Femur (tissue), 1 donor: ENCODE measurements at regions not wholly inside any gene's neighbourhood (a gene's known extent, or its start where the extent isn't known, plus 50 kb on each side); places are given as distances from the start of the nearest gene placed in this dataset.
A peak's percentile ranks its signal among the peaks of the same experiment; 100 is the strongest.
"Not testable (repeated sequence)": the region's sequence is repeated elsewhere in the genome, so short reads cannot be mapped to it uniquely, and the experiment has no call there.

Experiments
- DNase-seq: peaks from one replicate; pipeline ENCODE4 v3.0.0-alpha.2; 2017

DNA sequence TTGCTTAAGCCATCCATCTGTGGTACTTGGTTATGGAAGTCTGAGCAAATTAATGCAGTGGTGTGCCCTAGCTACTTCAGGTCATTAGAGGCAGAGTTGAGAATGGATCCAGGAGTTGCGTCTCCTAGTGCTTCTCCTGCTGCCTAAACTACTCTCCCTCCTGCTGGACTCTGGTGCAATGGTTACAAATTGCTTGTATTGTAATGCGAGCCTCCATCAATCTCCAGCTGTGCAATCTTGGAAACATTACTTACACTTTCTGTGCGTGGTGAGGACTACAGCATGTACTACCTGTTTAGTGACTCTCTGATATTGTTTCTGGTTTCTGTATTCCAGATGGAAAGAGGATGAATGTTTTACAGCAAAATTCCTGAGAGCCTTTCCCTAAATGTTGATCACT lies 119.0 kb upstream of the CYRIA start:
- DNase-seq = no peak

DNA sequence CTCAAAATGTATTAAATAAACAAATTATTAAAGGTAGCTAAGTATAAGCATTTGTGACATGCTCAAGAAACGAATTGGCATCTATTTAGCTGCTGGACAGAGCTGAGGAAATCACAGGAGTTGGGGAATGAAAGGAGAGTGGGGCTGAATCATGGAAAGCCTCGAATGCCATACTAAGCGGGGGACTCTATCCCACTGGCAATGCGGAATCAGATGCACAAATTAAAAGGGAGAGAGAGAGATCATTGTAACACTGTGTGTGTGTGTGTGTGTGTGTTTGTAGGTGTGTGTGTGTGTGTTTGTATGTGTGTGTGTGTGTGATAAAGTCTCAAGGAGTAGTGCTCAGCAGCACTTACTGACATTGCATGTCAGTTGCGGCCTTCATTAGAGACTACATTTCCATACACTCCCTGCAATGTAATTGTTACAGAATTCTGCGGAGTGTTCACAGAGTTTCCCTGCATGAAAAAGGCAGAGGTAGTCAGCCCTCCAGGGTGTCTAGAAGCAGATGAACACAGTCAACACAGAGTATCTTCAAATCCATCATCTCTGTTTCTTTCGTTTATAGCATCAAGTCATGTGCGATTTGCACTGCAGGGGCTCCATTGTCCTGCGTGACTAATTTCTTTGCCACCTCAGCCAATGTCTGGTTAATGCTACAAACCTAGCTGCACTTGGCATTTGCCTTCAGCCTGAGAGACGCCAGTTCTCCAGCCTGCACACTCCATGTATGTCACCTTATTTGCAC lies 111.7 kb upstream of the CYRIA start:
- DNase-seq = no peak

DNA sequence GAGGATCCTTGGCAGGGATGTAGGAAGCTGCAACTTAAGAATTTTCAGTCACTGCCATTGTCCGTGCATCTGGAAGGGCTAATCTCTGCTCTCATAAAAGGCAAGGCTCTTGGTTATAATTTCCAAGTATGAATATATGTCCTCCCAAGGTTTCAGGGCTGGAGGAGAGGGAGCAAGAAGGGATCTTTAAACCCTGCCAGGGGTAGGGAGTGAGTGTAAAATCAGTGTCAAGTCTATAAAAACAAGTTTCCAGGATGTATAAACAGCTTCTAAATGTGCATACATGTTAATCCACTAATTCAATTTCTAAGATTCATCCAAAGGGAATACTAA lies 110.2 kb upstream of the CYRIA start:
- DNase-seq = no peak

DNA sequence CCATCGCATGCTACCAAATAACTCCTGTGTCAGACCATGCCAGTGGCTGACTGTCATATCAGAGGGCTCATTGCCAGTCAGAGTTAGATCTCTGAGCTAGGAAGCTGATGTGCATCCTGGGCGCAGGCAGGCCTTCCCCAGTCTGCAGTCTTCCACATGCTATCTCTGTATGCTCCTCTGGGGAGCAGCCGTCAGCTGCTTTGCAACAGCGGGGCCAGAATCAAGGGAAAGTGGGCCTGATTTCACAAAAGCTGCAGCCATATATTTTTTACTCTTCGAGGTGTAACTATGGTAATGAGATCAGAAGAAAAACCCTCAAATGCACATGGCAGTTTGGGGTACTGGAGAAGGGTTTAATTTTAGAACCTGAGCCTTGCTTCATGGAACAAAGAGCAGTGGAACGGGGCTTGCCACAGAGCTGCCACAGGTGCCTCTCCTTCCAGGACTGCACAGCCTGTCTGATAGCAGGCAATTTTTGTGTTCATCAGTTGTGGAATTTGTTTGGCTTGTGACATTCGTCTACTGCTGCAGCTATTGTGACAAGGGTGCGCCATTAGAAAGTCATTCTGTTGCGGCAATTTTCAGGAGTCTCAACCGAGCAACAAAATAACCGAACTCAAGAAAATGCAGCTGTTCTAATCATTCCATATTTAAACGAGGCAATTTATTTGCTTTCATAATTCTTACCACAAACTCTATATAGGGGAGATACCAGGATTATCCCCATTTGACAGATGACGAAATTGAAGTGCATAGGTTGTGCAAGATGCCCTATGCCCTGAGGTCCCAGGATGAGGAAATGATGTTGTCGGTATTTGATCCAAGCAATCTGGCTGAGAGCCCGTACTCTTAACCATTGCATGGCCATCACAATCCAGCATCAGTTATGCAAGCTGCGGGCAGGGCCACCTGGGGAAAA lies 109.6 kb upstream of the CYRIA start:
- no peak for DNase-seq

DNA sequence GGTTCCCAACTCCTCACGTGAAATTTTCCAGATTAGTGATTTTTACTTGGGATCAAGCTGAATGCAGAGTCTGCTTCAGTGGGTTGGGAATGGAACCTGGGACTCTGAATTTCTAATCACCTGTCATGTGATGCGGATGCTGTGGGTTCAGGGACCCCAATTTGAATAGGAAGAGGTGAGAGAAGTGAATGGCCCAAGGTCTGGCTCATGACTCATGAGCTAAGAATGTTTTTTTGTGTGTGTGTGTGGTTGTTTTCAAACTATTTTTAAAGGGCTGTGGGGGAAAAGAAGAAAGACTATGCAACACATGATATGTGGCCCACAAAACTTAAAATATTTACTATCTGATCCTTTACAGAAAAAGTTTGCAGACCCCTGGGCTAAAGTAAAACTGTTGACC lies 108.5 kb upstream of the CYRIA start:
- no peak for DNase-seq

DNA sequence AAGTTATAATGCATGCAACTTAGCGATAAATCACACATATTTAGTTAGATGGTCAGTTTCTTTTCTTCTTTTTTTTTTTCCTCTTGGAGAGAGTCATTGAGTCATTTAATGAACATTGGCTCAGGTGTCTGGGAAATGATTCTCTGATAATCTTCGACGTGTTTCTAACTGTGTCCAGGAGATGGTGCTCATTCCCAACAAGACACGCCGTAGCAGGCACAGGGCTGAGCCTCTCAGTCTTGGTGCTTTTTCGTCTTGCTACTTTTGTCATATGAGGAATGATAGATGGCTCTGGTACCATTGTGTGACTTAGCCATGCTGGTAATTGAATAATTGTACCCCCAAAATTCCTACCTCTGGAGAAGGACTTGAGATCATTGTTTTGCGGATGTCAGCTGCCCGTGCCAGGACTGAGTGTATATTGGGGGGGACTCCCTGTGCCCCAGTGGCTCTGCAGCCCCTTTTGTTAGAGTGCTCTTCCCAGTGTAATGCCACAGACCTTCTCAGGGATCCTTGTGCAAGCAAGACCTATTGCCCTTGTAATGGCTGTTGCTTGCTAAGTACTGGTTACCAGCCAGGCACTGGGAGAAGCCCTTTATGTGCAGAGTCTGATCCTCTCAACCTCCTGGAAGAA lies 107.6 kb upstream of the CYRIA start:
- DNase-seq = peak; percentile 60

DNA sequence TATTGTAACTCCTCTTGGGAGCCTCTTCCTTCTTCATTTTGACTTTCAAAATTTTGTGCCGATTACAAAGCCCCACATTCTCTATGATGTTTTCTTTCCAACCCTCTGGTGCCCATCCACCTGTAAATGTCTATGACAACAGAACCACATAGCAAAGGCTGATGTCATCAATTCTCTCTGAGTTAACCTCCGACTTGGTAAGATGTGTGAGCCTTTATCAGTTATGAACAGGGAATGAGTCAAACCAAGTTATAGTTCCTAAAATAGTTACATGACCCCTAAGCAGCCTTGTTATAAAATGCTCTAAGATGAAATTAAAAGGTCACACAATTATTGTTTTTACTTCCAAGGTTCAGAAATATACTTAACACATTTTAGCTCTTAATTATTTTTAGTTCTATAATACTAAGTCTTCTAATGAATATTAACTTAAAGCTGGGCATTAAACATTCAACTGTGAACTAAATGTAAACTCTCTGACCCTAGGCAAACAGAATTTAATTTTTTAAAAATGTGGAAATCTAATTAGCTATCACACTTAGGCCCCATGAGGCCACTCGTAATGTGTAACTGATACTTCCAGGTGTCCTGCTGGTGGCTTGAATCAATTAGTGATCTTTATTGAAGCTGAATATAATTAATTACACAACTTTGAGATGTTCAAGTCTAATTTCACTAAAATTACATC lies 102.3 kb upstream of the CYRIA start:
- DNase-seq = no peak

DNA sequence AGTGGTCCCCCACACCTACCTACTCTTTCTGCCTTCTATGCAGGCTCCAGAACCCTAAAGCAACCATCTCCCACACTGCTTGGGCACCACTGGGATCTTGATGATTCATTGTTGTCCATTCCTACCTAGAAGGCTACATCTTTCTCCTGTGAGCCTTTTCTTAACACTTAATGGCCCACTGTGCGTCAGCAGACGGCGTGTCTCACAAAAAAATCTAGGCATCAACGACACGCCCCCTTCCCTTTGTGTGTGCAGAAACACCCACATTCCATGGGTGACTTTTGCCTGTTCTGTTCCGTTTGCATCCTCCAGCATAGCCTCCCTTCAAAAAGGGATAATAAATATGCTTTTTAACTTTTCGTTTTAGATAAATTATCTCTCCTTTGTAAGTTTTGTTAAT lies 99.7 kb upstream of the CYRIA start:
- DNase-seq = no peak

DNA sequence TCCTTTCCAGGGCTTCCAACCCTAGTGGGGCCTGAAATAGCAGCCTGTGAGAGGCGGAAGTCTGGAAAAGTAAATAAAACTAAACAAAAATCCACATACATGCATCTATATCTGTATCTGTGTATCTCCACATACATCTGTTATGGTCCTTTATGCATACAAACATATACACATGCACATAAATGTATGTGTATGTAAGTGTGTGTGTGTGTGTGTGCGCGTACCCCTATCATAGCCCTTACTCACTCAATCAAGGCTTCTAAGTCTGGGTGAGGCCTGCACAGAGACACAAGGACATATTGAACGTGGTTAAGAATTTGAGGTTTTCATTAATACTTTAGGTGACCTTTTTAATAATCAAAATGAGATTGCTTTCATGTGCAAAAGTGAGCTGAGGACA lies 98.9 kb upstream of the CYRIA start:
- DNase-seq = no peak

DNA sequence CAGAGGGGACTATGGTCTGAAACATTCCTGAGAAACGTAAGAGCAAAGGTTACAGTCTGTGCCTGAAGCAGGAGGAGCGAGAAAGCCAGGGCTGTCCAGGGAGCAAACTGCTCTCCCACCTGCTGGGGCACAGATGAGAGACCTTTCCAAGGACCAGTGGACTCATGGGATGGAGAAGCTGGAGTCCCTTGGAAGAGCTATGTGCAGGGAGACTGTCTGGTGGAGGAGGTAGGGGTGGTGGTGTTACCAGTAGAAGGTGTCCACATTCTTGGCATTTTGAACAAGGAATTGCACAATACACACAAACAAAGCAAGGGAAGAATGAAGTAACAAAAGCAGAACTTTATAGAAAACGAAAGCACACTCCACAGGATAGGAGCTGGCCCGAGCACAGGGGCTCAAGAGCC lies 97.9 kb upstream of the CYRIA start:
- DNase-seq = no peak

DNA sequence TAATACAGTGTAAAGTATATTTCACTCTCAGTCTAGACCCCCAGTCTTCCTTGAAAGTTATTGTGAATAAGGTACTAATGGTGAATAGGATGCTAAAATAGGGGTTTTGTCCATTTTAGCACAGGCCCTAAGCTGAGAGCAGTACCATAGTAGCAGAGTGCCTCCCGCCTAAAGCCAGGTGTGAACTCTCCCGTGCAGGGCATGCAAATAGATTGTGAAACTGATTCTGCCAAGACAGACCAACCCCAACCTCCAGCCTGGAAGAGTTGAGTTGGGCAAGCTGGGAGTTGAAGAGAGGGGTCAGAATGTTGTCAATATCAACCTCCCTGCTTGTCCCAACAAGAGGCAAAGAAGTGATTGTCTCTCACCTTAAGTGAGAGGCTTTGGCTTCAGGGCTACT lies 97.4 kb upstream of the CYRIA start:
- DNase-seq = no peak

DNA sequence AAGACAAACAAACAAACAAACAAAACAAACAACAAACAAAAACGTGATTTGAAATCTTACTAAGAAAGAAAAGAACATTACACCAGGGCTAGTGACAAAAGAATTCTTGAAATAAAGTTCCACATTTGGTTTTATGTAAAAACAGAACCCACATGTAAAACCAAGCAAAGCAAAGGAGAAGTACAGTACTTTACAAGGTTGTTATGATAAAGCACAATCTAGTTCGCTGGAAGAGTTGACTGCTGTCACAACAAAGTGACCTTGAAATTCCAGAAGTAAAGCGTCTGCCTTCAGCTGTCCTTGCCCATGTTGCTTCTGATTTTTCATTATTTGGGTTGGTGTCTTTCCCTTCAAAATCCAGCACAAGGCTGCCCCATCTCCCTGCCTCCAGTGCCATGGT lies 94.8 kb upstream of the CYRIA start:
- no peak for DNase-seq

DNA sequence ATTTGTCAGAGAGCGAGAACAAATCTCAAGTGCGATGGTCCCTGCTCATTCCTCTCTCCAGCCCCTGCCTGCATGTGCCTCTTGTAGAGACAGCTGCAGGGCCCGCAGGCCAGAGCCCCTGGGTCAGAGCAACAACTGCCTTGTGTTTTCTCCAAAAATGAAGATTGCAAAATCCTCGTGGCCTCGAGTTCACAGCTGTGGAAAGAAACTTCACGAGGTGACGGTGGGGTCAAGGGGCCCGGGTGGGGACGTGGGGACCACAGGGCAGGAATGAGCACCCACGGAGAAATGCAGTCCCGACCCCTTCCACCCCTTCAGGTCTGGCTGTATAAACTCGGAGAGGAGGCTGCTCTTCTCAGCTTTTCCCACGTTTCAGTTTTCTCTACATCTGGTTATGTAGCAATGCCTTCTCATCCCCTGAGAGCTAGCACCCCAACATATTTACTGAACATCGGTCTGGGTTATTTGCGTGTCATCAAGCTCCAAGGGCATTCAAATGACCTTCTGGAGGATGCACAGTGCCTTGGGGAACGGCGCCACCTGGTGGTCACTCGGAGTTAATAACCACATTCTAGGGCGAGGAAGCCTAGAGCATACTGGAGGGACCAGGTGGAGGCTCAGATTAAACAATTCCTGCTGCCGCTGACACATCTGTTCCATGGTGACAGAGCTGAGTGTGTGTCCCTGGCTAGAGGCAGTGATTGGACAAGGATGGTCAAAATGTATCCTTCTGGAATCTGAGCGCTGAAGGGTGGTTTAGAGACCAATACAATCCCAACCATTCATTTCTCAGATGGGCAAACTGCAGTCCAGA lies 91.4 kb upstream of the CYRIA start:
- DNase-seq = peak; percentile 86

DNA sequence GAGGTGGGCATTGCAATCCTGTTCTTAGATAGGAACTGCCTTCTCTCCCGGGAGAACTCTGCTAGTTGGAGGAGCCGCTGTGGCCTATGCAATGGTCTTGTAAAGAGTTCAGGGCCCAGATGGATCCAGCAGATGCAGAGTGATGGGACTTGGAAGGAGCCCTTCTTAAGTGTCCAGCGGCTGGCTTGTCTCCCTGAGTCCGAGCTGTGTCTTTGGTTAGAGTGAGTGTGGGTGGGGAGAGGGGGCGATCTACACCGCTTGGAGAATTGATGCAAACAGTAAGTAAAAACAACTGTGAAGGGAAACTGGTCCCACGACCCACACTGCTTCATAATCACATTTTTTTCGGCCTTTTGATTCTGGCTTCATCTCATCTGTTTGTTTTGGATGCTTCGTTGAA lies 89.8 kb upstream of the CYRIA start:
- peak; percentile 70 for DNase-seq

DNA sequence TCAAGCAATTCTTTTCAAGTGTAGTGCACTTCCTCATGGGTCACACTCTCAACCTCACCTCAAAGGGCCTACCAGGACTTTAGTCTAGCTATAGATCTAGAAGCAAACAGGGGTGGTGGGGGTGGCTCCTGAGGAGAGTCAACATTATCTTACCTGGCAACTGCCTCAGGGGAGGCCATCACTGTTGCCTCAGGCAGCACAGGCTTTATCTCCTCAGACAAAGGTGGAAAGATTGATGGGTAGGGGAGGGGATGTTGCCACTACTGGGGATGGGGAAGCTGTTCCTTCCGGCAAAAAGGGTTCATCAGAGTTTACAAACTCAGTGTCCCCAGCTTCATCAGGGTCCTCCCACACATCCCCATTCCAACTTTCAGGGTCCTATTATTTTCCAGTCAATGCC lies 87.4 kb upstream of the CYRIA start:
- DNase-seq = not testable (repeated sequence)

DNA sequence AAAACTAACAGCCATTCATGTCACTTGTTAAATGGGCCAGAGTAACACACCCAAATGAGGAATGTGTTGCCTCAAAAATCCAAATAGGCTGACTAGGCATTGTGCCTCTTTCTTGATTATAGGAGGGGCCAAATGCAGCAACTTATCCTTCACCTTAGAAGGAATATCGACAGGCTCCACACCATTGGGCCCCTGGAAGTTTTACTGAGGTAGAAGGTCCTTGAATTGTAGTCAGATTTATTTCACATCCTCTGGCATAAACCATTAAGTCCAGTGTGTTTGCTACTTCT lies 85.2 kb upstream of the CYRIA start:
- DNase-seq = not testable (repeated sequence)

DNA sequence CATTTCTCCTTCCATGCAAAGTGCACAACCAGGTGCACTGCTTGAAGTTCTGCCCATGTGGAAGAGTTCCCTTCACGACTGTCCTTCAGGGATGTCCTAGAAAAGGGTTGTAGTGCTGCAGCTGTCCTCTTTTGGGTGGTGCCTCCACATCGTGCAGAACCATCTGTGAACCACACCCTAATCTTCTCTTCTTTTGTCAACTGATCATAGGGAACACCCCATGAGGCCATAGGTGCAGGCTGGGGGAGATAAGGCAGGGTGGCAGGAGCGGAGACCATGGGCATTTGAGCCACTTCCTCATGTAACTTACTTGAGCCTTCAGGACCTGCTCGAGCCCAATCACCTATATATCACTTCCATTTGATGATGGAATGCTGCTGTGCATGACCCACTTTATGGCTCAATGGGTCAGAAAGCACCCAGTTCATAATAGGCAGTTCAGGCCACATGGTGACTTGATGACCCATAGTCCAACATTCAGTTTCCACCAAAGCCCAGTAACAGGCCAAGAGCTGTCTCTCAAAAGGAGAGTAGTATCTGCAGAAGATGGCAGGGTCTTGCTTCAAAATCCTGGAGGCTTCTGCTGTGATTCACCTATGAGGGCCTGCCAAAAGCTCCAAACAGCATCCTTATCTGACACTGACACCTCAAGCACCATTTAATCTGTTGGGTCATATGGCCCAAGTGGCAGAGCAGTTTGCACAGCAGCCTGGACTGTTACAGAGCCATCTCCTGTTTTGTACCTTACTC lies 84.7 kb upstream of the CYRIA start:
- no peak for DNase-seq

DNA sequence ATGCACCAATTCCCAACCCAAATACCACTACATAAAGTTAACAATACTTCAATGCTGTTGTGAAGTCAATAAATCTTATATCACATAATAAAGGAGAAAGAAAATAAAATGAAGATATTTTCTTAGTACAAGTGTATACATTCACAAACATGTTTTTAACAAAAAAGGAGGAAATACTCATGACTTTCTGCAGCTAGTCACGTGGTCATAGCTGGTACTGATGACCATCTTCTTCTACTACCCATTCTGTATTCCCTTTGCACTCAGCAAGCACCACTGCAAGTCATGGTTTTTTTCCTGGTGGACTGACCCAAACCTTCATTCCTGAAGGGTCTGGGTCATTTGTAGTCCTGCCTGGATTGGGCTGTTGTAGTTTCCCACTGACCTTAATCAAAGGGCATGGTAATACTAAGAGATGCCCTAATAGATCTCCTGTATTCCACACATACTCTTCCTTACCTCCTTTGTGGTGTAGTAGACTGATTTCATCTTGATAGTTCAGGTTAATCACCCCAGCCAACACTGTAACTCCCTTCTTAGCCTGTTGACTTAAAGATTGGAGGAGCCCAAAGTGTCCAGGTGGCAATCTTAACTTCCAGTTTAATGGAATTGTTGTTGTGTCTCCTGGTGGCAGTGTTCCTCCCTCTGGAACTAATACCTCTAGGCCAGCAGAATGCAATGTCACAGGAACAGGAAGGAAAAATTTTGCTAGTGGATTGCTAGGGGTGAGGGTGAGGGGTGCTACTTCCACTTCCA lies 83.1 kb upstream of the CYRIA start:
- not testable (repeated sequence) for DNase-seq

DNA sequence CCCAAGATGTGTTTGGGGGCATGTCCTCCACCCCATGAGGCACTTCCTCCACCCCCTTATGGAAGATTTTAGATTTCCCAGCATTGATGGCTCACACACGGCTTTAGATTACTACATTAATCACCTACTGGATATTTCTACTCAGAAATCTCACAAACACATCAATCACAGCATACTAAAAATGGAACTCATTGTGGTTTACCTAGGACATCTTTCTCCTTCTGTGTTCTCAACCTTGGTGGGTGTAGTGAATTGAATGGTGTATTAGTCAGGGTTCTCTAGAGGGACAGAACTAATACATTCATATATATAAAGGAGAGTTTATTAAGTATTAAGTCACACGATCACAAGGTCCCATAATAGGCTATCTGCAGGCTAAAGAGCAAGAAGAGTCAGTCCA lies 82.1 kb upstream of the CYRIA start:
- no peak for DNase-seq

DNA sequence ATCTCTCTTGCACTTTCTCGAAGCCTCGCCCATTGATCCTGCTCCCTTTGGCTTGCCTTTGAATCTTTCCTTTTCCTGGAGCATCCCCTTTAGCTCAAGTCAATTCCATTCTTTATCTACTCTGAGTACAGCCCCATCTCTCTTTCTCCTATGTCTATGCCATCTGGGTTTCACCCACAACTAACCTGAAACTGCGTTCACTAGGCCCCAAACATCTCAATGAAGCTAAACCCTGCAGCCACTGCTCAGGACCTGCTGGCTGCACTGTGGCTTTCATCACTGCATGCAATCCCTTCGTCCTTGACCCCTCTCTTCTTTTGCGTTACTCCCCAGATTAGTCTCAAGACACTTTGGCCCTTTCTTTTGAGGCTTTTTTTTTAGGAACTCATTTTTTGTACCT lies 81.6 kb upstream of the CYRIA start:
- DNase-seq = no peak

DNA sequence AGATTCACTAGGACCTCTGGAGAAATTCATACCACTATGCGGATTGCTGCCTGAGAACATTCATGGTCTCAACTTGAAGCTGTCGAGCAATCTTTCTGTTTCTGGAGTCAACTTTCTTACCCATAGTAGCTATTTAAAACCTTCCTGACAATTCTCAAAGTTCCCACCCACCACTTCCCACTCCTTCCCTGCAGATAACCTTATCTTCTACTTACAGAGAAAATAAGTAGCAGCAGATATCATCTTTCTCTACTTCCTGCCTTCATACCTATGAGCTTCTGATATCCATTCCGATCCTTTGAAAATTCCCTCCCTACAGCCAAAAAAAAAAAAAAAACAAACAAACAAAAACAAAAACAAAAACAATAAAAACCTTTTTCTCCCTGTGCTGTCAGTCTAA lies 81.2 kb upstream of the CYRIA start:
- no peak for DNase-seq
